ENCODE measurements at regions not wholly inside any gene's neighbourhood (a gene's known extent, or its start where the extent isn't known, plus 50 kb on each side); places are given as distances from the start of the nearest gene placed in this dataset.

- DNase-seq (ENCODE audit: low spot score), result no peak
Observed at GRCh38 chr5:173826086-173826427, 62.1 kb upstream of the CPEB4 start.

GRCh38 chr5:173826428-173827350 is 61.5 kb upstream of the CPEB4 start:
- no peak for DNase-seq (ENCODE audit: low spot score)

- DNase-seq (ENCODE audit: low spot score), result no peak
Observed at GRCh38 chr5:173828952-173829351, 59.2 kb upstream of the CPEB4 start.

- DNase-seq (ENCODE audit: low spot score), result no peak
Observed at GRCh38 chr5:173829826-173830225, 58.3 kb upstream of the CPEB4 start.

- no peak for DNase-seq (ENCODE audit: low spot score)
Observed at GRCh38 chr5:173830421-173830820, 57.7 kb upstream of the CPEB4 start.

GRCh38 chr5:173831196-173831914 is 56.8 kb upstream of the CPEB4 start:
- no peak for DNase-seq (ENCODE audit: low spot score)

GRCh38 chr5:173832386-173832785 is 55.8 kb upstream of the CPEB4 start:
- no peak for DNase-seq (ENCODE audit: low spot score)

GRCh38 chr5:173833196-173833985 is 54.8 kb upstream of the CPEB4 start:
- no peak for DNase-seq (ENCODE audit: low spot score)

- no peak for DNase-seq (ENCODE audit: low spot score)
Observed at GRCh38 chr5:173834071-173834771, 53.9 kb upstream of the CPEB4 start.

- DNase-seq (ENCODE audit: low spot score), result no peak
Observed at GRCh38 chr5:173835131-173835530, 53.0 kb upstream of the CPEB4 start.

- no peak for DNase-seq (ENCODE audit: low spot score)
Observed at GRCh38 chr5:173835661-173836060, 52.5 kb upstream of the CPEB4 start.

- no peak for DNase-seq (ENCODE audit: low spot score)
Observed at GRCh38 chr5:173837654-173838053, 50.5 kb upstream of the CPEB4 start.
